GM23338 (cell line): ENCODE measurements at regions not wholly inside any gene's neighbourhood (a gene's known extent, or its start where the extent isn't known, plus 50 kb on each side); places are given as distances from the start of the nearest gene placed in this dataset.

ENCODE experiments used
- CREB1 ChIP-seq: fragments of 250-450 bp; sonication (Bioruptor Pico); IDR thresholded peaks from 2 replicates; pipeline ENCODE4 v1.5.0; 2020; ENCODE audit warnings: low read depth, mild to moderate bottlenecking, moderate library complexity
- EZH2 ChIP-seq: fragments of 200-600 bp; sonication (generic); IDR thresholded peaks from one replicate; pipeline ENCODE4 v1.8.0; 2017; ENCODE audit warnings: antibody characterized with exemption, mild to moderate bottlenecking, low read depth; ENCODE audit not compliant: unreplicated experiment
- EZH2phosphoT487 ChIP-seq: fragments of 200-600 bp; sonication (generic); IDR thresholded peaks from one replicate; pipeline ENCODE4 v1.8.1; 2018; ENCODE audit warnings: antibody characterized with exemption; ENCODE audit not compliant: unreplicated experiment
- JUNB ChIP-seq: IDR thresholded peaks from one replicate; pipeline ENCODE4 v1.6.1; 2016; ENCODE audit warnings: antibody characterized with exemption; ENCODE audit not compliant: unreplicated experiment
- NANOG ChIP-seq: IDR thresholded peaks from 2 replicates; pipeline ENCODE4 v1.6.1; 2016; ENCODE audit warnings: antibody characterized with exemption, borderline replicate concordance
- POLR2AphosphoS5 ChIP-seq: IDR thresholded peaks from 2 replicates; pipeline ENCODE4 v1.6.1; 2016; ENCODE audit warnings: antibody characterized with exemption, low read depth
- STAT1 ChIP-seq: IDR thresholded peaks from one replicate; pipeline ENCODE4 v1.6.1; 2016; ENCODE audit warnings: antibody characterized with exemption; ENCODE audit not compliant: unreplicated experiment
- ZNF114 ChIP-seq: fragments of 250-450 bp; sonication (Bioruptor Pico); IDR thresholded peaks from 2 replicates; pipeline ENCODE4 v1.5.0; 2020; ENCODE audit warnings: mild to moderate bottlenecking, moderate library complexity
- ZNF331 ChIP-seq: fragments of 250-450 bp; sonication (Bioruptor Pico); IDR thresholded peaks from 2 replicates; pipeline ENCODE4 v1.5.0; 2020; ENCODE audit warnings: low read depth, mild to moderate bottlenecking, moderate library complexity
- TF ChIP-seq, protein P1 (sequence below), 2 experiments: fragments of 200-600 bp in 1 of 2; sonication (generic) in 1 of 2; conservative IDR thresholded peaks; 2 replicates each; pipeline versions ENCODE4 v1.5.1 to v1.6.1; 2016 to 2017; ENCODE audit warnings: antibody characterized with exemption in 2 of 2, low read depth in 2 of 2, mild to moderate bottlenecking in 2 of 2, moderate library complexity in 1 of 2
- TF ChIP-seq, protein P2 (sequence below): IDR thresholded peaks from one replicate; pipeline ENCODE4 v1.6.1; 2018; ENCODE audit warnings: antibody characterized with exemption; ENCODE audit not compliant: unreplicated experiment
- TF ChIP-seq, protein P3 (sequence below): IDR thresholded peaks from 2 replicates; pipeline ENCODE4 v1.6.1; 2016; ENCODE audit warnings: antibody characterized with exemption
- TF ChIP-seq, protein P4 (sequence below): fragments of 250-450 bp; sonication (Bioruptor Pico); IDR thresholded peaks from 2 replicates; pipeline ENCODE4 v1.5.0; 2020; ENCODE audit warnings: mild to moderate bottlenecking, moderate library complexity

DNA sequence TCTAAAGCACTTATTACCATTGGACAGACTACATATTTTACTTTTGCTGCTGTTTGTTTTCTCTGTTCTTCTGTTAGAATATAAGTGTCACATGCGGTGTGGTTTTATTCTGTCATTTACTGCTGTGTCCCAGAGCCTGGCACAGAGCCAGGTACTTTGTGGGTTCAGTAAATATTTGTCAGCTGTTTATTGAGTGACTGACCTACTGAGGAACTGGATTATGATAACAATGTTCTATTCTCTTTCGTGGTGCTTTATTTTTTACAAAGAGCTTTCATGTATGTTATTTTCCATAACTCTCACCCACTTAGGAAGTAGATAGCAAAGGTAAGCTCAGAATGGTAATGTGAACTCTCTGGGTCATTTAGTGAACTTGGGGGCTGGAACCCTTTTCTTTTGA is 118.8 kb downstream of the RWDD3 start:
- TF ChIP-seq, protein P1, sequence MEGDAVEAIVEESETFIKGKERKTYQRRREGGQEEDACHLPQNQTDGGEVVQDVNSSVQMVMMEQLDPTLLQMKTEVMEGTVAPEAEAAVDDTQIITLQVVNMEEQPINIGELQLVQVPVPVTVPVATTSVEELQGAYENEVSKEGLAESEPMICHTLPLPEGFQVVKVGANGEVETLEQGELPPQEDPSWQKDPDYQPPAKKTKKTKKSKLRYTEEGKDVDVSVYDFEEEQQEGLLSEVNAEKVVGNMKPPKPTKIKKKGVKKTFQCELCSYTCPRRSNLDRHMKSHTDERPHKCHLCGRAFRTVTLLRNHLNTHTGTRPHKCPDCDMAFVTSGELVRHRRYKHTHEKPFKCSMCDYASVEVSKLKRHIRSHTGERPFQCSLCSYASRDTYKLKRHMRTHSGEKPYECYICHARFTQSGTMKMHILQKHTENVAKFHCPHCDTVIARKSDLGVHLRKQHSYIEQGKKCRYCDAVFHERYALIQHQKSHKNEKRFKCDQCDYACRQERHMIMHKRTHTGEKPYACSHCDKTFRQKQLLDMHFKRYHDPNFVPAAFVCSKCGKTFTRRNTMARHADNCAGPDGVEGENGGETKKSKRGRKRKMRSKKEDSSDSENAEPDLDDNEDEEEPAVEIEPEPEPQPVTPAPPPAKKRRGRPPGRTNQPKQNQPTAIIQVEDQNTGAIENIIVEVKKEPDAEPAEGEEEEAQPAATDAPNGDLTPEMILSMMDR (conservative IDR thresholded peaks at IDR 0.05; ENCODE audit: low read depth in 2 of 2) = no peak
- TF ChIP-seq, protein P2, sequence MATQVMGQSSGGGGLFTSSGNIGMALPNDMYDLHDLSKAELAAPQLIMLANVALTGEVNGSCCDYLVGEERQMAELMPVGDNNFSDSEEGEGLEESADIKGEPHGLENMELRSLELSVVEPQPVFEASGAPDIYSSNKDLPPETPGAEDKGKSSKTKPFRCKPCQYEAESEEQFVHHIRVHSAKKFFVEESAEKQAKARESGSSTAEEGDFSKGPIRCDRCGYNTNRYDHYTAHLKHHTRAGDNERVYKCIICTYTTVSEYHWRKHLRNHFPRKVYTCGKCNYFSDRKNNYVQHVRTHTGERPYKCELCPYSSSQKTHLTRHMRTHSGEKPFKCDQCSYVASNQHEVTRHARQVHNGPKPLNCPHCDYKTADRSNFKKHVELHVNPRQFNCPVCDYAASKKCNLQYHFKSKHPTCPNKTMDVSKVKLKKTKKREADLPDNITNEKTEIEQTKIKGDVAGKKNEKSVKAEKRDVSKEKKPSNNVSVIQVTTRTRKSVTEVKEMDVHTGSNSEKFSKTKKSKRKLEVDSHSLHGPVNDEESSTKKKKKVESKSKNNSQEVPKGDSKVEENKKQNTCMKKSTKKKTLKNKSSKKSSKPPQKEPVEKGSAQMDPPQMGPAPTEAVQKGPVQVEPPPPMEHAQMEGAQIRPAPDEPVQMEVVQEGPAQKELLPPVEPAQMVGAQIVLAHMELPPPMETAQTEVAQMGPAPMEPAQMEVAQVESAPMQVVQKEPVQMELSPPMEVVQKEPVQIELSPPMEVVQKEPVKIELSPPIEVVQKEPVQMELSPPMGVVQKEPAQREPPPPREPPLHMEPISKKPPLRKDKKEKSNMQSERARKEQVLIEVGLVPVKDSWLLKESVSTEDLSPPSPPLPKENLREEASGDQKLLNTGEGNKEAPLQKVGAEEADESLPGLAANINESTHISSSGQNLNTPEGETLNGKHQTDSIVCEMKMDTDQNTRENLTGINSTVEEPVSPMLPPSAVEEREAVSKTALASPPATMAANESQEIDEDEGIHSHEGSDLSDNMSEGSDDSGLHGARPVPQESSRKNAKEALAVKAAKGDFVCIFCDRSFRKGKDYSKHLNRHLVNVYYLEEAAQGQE = no peak
- no peak for TF ChIP-seq EZH2
- no peak for TF ChIP-seq POLR2AphosphoS5
- no peak for TF ChIP-seq CREB1 (CRISPR knock-in tag)
- TF ChIP-seq ZNF331 (CRISPR knock-in tag) = no peak
- TF ChIP-seq JUNB = no peak
- no peak for TF ChIP-seq EZH2phosphoT487
- no peak for TF ChIP-seq ZNF114
- TF ChIP-seq, protein P3, sequence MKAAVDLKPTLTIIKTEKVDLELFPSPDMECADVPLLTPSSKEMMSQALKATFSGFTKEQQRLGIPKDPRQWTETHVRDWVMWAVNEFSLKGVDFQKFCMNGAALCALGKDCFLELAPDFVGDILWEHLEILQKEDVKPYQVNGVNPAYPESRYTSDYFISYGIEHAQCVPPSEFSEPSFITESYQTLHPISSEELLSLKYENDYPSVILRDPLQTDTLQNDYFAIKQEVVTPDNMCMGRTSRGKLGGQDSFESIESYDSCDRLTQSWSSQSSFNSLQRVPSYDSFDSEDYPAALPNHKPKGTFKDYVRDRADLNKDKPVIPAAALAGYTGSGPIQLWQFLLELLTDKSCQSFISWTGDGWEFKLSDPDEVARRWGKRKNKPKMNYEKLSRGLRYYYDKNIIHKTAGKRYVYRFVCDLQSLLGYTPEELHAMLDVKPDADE = no peak
- no peak for TF ChIP-seq NANOG
- TF ChIP-seq STAT1 = no peak
- TF ChIP-seq, protein P4, sequence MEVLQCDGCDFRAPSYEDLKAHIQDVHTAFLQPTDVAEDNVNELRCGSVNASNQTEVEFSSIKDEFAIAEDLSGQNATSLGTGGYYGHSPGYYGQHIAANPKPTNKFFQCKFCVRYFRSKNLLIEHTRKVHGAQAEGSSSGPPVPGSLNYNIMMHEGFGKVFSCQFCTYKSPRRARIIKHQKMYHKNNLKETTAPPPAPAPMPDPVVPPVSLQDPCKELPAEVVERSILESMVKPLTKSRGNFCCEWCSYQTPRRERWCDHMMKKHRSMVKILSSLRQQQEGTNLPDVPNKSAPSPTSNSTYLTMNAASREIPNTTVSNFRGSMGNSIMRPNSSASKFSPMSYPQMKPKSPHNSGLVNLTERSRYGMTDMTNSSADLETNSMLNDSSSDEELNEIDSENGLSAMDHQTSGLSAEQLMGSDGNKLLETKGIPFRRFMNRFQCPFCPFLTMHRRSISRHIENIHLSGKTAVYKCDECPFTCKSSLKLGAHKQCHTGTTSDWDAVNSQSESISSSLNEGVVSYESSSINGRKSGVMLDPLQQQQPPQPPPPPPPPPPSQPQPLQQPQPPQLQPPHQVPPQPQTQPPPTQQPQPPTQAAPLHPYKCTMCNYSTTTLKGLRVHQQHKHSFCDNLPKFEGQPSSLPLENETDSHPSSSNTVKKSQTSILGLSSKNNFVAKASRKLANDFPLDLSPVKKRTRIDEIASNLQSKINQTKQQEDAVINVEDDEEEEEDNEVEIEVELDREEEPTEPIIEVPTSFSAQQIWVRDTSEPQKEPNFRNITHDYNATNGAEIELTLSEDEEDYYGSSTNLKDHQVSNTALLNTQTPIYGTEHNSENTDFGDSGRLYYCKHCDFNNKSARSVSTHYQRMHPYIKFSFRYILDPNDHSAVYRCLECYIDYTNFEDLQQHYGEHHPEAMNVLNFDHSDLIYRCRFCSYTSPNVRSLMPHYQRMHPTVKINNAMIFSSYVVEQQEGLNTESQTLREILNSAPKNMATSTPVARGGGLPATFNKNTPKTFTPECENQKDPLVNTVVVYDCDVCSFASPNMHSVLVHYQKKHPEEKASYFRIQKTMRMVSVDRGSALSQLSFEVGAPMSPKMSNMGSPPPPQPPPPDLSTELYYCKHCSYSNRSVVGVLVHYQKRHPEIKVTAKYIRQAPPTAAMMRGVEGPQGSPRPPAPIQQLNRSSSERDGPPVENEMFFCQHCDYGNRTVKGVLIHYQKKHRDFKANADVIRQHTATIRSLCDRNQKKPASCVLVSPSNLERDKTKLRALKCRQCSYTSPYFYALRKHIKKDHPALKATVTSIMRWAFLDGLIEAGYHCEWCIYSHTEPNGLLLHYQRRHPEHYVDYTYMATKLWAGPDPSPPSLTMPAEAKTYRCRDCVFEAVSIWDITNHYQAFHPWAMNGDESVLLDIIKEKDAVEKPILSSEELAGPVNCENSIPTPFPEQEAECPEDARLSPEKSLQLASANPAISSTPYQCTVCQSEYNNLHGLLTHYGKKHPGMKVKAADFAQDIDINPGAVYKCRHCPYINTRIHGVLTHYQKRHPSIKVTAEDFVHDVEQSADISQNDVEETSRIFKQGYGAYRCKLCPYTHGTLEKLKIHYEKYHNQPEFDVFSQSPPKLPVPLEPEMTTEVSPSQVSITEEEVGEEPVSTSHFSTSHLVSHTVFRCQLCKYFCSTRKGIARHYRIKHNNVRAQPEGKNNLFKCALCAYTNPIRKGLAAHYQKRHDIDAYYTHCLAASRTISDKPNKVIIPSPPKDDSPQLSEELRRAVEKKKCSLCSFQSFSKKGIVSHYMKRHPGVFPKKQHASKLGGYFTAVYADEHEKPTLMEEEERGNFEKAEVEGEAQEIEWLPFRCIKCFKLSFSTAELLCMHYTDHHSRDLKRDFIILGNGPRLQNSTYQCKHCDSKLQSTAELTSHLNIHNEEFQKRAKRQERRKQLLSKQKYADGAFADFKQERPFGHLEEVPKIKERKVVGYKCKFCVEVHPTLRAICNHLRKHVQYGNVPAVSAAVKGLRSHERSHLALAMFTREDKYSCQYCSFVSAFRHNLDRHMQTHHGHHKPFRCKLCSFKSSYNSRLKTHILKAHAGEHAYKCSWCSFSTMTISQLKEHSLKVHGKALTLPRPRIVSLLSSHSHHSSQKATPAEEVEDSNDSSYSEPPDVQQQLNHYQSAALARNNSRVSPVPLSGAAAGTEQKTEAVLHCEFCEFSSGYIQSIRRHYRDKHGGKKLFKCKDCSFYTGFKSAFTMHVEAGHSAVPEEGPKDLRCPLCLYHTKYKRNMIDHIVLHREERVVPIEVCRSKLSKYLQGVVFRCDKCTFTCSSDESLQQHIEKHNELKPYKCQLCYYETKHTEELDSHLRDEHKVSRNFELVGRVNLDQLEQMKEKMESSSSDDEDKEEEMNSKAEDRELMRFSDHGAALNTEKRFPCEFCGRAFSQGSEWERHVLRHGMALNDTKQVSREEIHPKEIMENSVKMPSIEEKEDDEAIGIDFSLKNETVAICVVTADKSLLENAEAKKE (CRISPR knock-in tag) = no peak
